ENCODE measurements at regions not wholly inside any gene's neighbourhood (a gene's known extent, or its start where the extent isn't known, plus 50 kb on each side); places are given as distances from the start of the nearest gene placed in this dataset.

- TF ChIP-seq, protein P1, sequence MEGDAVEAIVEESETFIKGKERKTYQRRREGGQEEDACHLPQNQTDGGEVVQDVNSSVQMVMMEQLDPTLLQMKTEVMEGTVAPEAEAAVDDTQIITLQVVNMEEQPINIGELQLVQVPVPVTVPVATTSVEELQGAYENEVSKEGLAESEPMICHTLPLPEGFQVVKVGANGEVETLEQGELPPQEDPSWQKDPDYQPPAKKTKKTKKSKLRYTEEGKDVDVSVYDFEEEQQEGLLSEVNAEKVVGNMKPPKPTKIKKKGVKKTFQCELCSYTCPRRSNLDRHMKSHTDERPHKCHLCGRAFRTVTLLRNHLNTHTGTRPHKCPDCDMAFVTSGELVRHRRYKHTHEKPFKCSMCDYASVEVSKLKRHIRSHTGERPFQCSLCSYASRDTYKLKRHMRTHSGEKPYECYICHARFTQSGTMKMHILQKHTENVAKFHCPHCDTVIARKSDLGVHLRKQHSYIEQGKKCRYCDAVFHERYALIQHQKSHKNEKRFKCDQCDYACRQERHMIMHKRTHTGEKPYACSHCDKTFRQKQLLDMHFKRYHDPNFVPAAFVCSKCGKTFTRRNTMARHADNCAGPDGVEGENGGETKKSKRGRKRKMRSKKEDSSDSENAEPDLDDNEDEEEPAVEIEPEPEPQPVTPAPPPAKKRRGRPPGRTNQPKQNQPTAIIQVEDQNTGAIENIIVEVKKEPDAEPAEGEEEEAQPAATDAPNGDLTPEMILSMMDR (IDR thresholded peaks at IDR 0.05): no peak
- TF ChIP-seq POLR2AphosphoS5 (IDR thresholded peaks at IDR 0.05) (no peak), POLR2A (IDR thresholded peaks at IDR 0.05) (no peak)
Measured at GRCh38 chr10:111698711-111699110, 484.9 kb downstream of the GPAM start.
